Islet of Langerhans (tissue), 1 donor: ENCODE measurements at regions not wholly inside any gene's neighbourhood (a gene's known extent, or its start where the extent isn't known, plus 50 kb on each side); places are given as distances from the start of the nearest gene placed in this dataset.
"Not testable (repeated sequence)": the region's sequence is repeated elsewhere in the genome, so short reads cannot be mapped to it uniquely, and the experiment has no call there.

Source experiments
- FAIRE-seq: peaks from one replicate; lab custom pipeline; 2011; peaks lifted over from hg19 to GRCh38; lab: Jason Lieb, UNC

GRCh38 chr13:61935710-61936109 is 520.1 kb upstream of the PCDH20 start:
- no peak for FAIRE-seq

- no peak for FAIRE-seq
Observed at GRCh38 chr13:61927648-61928047, 512.0 kb upstream of the PCDH20 start.

GRCh38 chr13:61918841-61919240 is 503.2 kb upstream of the PCDH20 start:
- no peak for FAIRE-seq

GRCh38 chr13:61916483-61916882 is 500.8 kb upstream of the PCDH20 start:
- no peak for FAIRE-seq

GRCh38 chr13:61913183-61913582 is 497.5 kb upstream of the PCDH20 start:
- no peak for FAIRE-seq

GRCh38 chr13:61908906-61909615 is 493.4 kb upstream of the PCDH20 start:
- no peak for FAIRE-seq

- no peak for FAIRE-seq
Observed at GRCh38 chr13:61905054-61905453, 489.4 kb upstream of the PCDH20 start.

- no peak for FAIRE-seq
Observed at GRCh38 chr13:61901946-61902541, 486.4 kb upstream of the PCDH20 start.

- no peak for FAIRE-seq
Observed at GRCh38 chr13:61900033-61900432, 484.4 kb upstream of the PCDH20 start.

GRCh38 chr13:61898207-61898606 is 482.6 kb upstream of the PCDH20 start:
- FAIRE-seq: no peak

- no peak for FAIRE-seq
Observed at GRCh38 chr13:61891401-61891800, 475.8 kb upstream of the PCDH20 start.

- no peak for FAIRE-seq
Observed at GRCh38 chr13:61884830-61885229, 469.2 kb upstream of the PCDH20 start.

GRCh38 chr13:61880578-61881283 is 465.1 kb upstream of the PCDH20 start:
- FAIRE-seq: no peak

GRCh38 chr13:61878565-61878964 is 462.9 kb upstream of the PCDH20 start:
- FAIRE-seq: not testable (repeated sequence)

GRCh38 chr13:61874970-61875579 is 459.4 kb upstream of the PCDH20 start:
- no peak for FAIRE-seq

GRCh38 chr13:61873717-61874116 is 458.1 kb upstream of the PCDH20 start:
- FAIRE-seq: no peak

- FAIRE-seq: no peak
Observed at GRCh38 chr13:61857198-61857597, 441.5 kb upstream of the PCDH20 start.

GRCh38 chr13:61852116-61852619 is 436.5 kb upstream of the PCDH20 start:
- no peak for FAIRE-seq

- no peak for FAIRE-seq
Observed at GRCh38 chr13:61850794-61851193, 435.1 kb upstream of the PCDH20 start.

- FAIRE-seq: no peak
Observed at GRCh38 chr13:61838568-61838967, 422.9 kb upstream of the PCDH20 start.

- no peak for FAIRE-seq
Observed at GRCh38 chr13:61833228-61833627, 417.6 kb upstream of the PCDH20 start.

GRCh38 chr13:61831026-61831425 is 415.4 kb upstream of the PCDH20 start:
- FAIRE-seq: no peak

- no peak for FAIRE-seq
Observed at GRCh38 chr13:61830475-61830874, 414.8 kb upstream of the PCDH20 start.
